ENCODE measurements at regions not wholly inside any gene's neighbourhood (a gene's known extent, or its start where the extent isn't known, plus 50 kb on each side); places are given as distances from the start of the nearest gene placed in this dataset.

DNA sequence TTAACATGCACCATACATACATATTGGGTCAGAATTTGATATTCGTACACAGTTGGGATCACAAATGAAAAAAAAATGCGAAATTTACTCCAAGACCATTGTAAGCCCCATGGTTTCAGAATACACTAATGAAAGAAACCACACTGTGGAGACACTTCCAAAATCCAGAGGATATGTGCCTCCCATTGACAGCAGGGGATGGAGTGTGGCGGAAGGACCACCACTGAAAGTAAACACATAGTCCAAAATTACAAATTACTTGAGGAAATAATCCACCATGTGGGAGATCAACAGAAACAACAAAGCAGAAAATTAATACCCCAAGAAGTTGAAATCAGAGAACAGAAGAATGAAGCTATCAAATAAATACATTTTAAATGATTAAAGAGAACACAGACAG, 291.6 kb upstream of the PAPPA start:
- no peak overlapping the region for H3K4me3 ChIP-seq (ENCODE audit: low read length)
- H3K36me3 ChIP-seq (ENCODE audit: control insufficient read depth, insufficient read depth, low read length) = no peaks in the 10 kb centered on the region
- TF ChIP-seq, protein P1, sequence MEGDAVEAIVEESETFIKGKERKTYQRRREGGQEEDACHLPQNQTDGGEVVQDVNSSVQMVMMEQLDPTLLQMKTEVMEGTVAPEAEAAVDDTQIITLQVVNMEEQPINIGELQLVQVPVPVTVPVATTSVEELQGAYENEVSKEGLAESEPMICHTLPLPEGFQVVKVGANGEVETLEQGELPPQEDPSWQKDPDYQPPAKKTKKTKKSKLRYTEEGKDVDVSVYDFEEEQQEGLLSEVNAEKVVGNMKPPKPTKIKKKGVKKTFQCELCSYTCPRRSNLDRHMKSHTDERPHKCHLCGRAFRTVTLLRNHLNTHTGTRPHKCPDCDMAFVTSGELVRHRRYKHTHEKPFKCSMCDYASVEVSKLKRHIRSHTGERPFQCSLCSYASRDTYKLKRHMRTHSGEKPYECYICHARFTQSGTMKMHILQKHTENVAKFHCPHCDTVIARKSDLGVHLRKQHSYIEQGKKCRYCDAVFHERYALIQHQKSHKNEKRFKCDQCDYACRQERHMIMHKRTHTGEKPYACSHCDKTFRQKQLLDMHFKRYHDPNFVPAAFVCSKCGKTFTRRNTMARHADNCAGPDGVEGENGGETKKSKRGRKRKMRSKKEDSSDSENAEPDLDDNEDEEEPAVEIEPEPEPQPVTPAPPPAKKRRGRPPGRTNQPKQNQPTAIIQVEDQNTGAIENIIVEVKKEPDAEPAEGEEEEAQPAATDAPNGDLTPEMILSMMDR (IDR thresholded peaks at IDR 0.05) = no peak
- intact Hi-C loops (cut with micrococcal nuclease) = no loop called here
- WGBS (ENCODE audit: insufficient coverage) = 92% methylated on average over 3 of the region's 3 CpGs
- Mint-ChIP-seq H3K9me3 (peaks cover 9 to 21% of the 10 kb centered on the region in 2 donors), H3K4me3 (no peak overlapping the region), H3K4me1 (no peaks in the 10 kb centered on the region), H3K27ac (no peak overlapping the region), H3K36me3 (peaks cover 6% of the 10 kb centered on the region), H3K27me3 (ENCODE audit: low read depth in 2 of 2) (no peaks in the 10 kb centered on the region)
- H3K4me1 ChIP-seq (ENCODE audit: control insufficient read depth, insufficient read depth, low read length) = no peaks in the 10 kb centered on the region
- DNase-seq (no peak), ATAC-seq (no peak)
- no peak overlapping the region for H3K27ac ChIP-seq (ENCODE audit: low read length)
- no peaks in the 10 kb centered on the region for H3K27me3 ChIP-seq (ENCODE audit: control insufficient read depth, insufficient read depth, low read length)
- H3K9me3 ChIP-seq (ENCODE audit: control insufficient read depth, insufficient read depth, low read length) = no peaks in the 10 kb centered on the region

DNA sequence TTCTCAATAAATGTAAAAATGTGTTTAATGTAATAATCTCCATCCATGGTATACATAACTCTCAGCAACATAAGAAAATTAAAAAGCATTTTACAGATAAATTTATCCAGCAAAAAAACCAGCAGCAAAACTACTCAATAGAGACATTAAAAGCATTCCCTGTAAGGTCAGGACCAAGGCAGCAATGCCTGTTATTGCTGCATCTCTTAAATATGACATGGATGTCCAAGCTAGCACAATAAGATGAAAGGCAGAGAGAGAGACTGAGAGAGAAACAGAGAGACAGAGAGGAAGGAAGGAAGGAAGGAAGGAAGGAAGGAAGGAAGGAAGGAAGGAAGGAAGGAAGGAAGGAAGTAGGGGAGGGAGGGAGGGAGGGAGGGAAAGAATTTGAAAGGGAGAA, 289.0 kb upstream of the PAPPA start:
- TF ChIP-seq, protein P1 (IDR thresholded peaks at IDR 0.05) = no peak
- H3K9me3 ChIP-seq (ENCODE audit: control insufficient read depth, insufficient read depth, low read length) = no peaks in the 10 kb centered on the region
- H3K4me3 ChIP-seq (ENCODE audit: low read length) = no peak overlapping the region
- ATAC-seq (no peak), DNase-seq (no peak)
- intact Hi-C loops (cut with micrococcal nuclease) = no loop called here
- Mint-ChIP-seq H3K4me3 (no peak overlapping the region), H3K27ac (no peak overlapping the region), H3K36me3 (peaks cover 1% of the 10 kb centered on the region), H3K9me3 (peaks cover 8 to 18% of the 10 kb centered on the region in 2 donors), H3K4me1 (no peaks in the 10 kb centered on the region), H3K27me3 (ENCODE audit: low read depth in 2 of 2) (no peaks in the 10 kb centered on the region)
- H3K36me3 ChIP-seq (ENCODE audit: control insufficient read depth, insufficient read depth, low read length) = no peaks in the 10 kb centered on the region
- no peaks in the 10 kb centered on the region for H3K4me1 ChIP-seq (ENCODE audit: control insufficient read depth, insufficient read depth, low read length)
- H3K27ac ChIP-seq (ENCODE audit: low read length) = no peak overlapping the region
- H3K27me3 ChIP-seq (ENCODE audit: control insufficient read depth, insufficient read depth, low read length) = no peaks in the 10 kb centered on the region

DNA sequence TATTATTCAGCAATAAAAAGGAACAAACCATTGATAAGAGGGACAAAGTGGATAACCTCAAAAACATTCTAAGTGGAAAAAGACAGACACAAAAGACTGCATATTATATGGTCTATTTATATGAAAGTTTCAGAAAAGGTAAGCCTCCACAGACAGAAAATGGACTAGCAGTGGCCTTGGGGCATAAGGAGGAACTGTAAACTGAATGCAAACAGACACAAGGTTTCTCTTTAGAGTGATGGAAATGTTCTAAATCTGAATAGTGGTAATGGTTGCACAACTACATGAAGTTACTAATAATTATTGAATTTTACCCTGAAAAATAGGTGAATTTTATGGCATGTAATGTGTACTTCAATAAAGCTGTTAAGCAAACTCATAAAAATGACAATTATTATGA, 286.3 kb upstream of the PAPPA start:
- no peaks in the 10 kb centered on the region for H3K9me3 ChIP-seq (ENCODE audit: control insufficient read depth, insufficient read depth, low read length)
- H3K36me3 ChIP-seq (ENCODE audit: control insufficient read depth, insufficient read depth, low read length) = no peaks in the 10 kb centered on the region
- no peak overlapping the region for H3K4me3 ChIP-seq (ENCODE audit: low read length)
- no peaks in the 10 kb centered on the region for H3K27me3 Mint-ChIP-seq (ENCODE audit: low read depth in 2 of 2)
- H3K4me1 ChIP-seq (ENCODE audit: control insufficient read depth, insufficient read depth, low read length) = no peaks in the 10 kb centered on the region
- TF ChIP-seq, protein P1 (IDR thresholded peaks at IDR 0.05) = no peak
- H3K4me3 Mint-ChIP-seq = no peak overlapping the region
- H3K4me1 Mint-ChIP-seq = no peaks in the 10 kb centered on the region
- peaks cover 9 to 13% of the 10 kb centered on the region in 2 donors for H3K9me3 Mint-ChIP-seq
- no peak for ATAC-seq
- DNase-seq = no peak
- no peak overlapping the region for H3K27ac Mint-ChIP-seq
- no peaks in the 10 kb centered on the region for H3K36me3 Mint-ChIP-seq
- no peak overlapping the region for H3K27ac ChIP-seq (ENCODE audit: low read length)
- intact Hi-C loops (cut with micrococcal nuclease) = no loop called here
- no peaks in the 10 kb centered on the region for H3K27me3 ChIP-seq (ENCODE audit: control insufficient read depth, insufficient read depth, low read length)

DNA sequence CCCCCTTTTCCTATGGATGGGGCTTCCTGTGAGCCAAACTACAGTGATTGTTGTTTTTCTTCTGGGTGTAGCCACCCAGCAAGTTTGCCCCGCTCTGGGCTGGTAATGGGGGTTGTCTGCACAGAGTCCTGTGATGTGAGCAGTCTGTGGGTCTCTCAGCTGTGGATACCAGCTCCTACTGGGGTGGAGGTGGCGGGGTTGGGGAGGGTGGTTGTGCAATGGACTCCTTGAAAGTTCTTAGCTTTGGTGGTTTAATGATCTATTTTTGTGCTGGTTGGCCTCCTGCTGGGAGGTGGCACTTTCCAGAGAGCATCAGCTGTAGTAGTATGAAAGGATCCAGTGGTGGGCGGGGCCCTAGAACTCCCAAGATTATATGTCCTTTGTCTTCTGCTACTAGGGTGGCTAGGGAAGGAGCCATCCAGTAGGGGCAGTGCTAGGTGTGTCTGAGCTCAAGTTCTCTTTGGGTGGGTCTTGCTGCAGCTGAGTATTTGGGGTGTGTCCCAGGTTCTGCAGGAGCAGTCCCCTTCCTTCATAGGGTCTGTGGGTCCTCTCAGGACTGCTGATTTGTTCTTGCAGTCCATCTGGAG, 275.6 kb upstream of the PAPPA start:
- H3K27me3 ChIP-seq (ENCODE audit: control insufficient read depth, insufficient read depth, low read length) = no peaks in the 10 kb centered on the region
- H3K36me3 Mint-ChIP-seq = no peaks in the 10 kb centered on the region
- H3K4me1 Mint-ChIP-seq = no peaks in the 10 kb centered on the region
- no peak overlapping the region for H3K27ac Mint-ChIP-seq
- no peaks in the 10 kb centered on the region for H3K9me3 ChIP-seq (ENCODE audit: control insufficient read depth, insufficient read depth, low read length)
- H3K4me3 ChIP-seq (ENCODE audit: low read length) = no peak overlapping the region
- no peaks in the 10 kb centered on the region for H3K4me1 ChIP-seq (ENCODE audit: control insufficient read depth, insufficient read depth, low read length)
- TF ChIP-seq, protein P1 (IDR thresholded peaks at IDR 0.05) = no peak
- intact Hi-C loops (cut with micrococcal nuclease) = no loop called here
- no peaks in the 10 kb centered on the region for H3K36me3 ChIP-seq (ENCODE audit: control insufficient read depth, insufficient read depth, low read length)
- H3K4me3 Mint-ChIP-seq = no peak overlapping the region
- DNase-seq = no peak
- no peaks in the 10 kb centered on the region for H3K27me3 Mint-ChIP-seq (ENCODE audit: low read depth in 2 of 2)
- WGBS (ENCODE audit: insufficient coverage) = 69% methylated on average over 3 of the region's 3 CpGs
- ATAC-seq = no peak
- no peak overlapping the region for H3K27ac ChIP-seq (ENCODE audit: low read length)
- peaks cover 17 to 24% of the 10 kb centered on the region in 2 donors for H3K9me3 Mint-ChIP-seq

Data from natural killer cell (primary cell).